A673 (cell line): ENCODE measurements at regions not wholly inside any gene's neighbourhood (a gene's known extent, or its start where the extent isn't known, plus 50 kb on each side); places are given as distances from the start of the nearest gene placed in this dataset.

Experiments
- BruUV-seq: library from RNA; stranded (reverse); fragments of 400-500 nt; replicated peaks from 2 replicates; lab custom pipeline; 2021; lab: Mats Ljungman, UMichigan
- CTCF ChIA-PET: fragments of 300-600 bp; sonication (Branson Sonifier 250); formaldehyde crosslinking; loops from one replicate; lab custom pipeline; 2022; ENCODE audit warnings: antibody characterized with exemption; lab: Charles Lee
- POLR2A ChIA-PET: fragments of 300-600 bp; sonication (Branson Sonifier 250); formaldehyde crosslinking; loops from one replicate; lab custom pipeline; 2022; ENCODE audit warnings: antibody characterized with exemption; ENCODE audit not compliant: low non-redundant PET; lab: Charles Lee
- DNase-seq: peaks from one replicate; pipeline ENCODE4 v3.0.0-alpha.2; 2015; ENCODE audit warnings: low spot score
- H3K27ac ChIP-seq: fragments of 200-600 bp; sonication (generic); 2 replicates; pipeline ENCODE4 v1.5.1; 2016; ENCODE audit warnings: mixed run types, low read depth, mild to moderate bottlenecking, mixed read lengths, antibody characterized with exemption, low read length; ENCODE audit not compliant: poor library complexity, severe bottlenecking
- H3K27me3 ChIP-seq: fragments of 200-600 bp; sonication (generic); replicated peaks from 2 replicates; pipeline ENCODE4 v1.6.1; 2017; ENCODE audit warnings: mixed run types, low read depth, mild to moderate bottlenecking, mixed read lengths, antibody characterized with exemption, low read length; ENCODE audit not compliant: insufficient read depth, poor library complexity
- H3K36me3 ChIP-seq: fragments of 200-600 bp; sonication (generic); 2 replicates; pipeline ENCODE4 v1.6.1; 2016; ENCODE audit warnings: mixed run types, mild to moderate bottlenecking, mixed read lengths, antibody characterized with exemption, low read length; ENCODE audit not compliant: insufficient read depth, poor library complexity, severe bottlenecking
- H3K4me1 ChIP-seq: fragments of 200-600 bp; sonication (generic); 2 replicates; pipeline ENCODE4 v1.6.1; 2017; ENCODE audit warnings: mixed run types, mild to moderate bottlenecking, mixed read lengths, antibody characterized with exemption, low read length; ENCODE audit not compliant: insufficient read depth, poor library complexity, severe bottlenecking
- H3K4me3 ChIP-seq: fragments of 200-600 bp; sonication (generic); 2 replicates; pipeline ENCODE4 v1.5.1; 2016; ENCODE audit warnings: low read depth, mixed run types, mild to moderate bottlenecking, mixed read lengths, low read length; ENCODE audit not compliant: poor library complexity, severe bottlenecking
- H3K9me3 ChIP-seq: fragments of 200-600 bp; sonication (generic); 2 replicates; pipeline ENCODE4 v1.6.1; 2016; ENCODE audit warnings: mixed run types, low read depth, mild to moderate bottlenecking, mixed read lengths, antibody characterized with exemption, low read length; ENCODE audit not compliant: poor library complexity, severe bottlenecking
- CTCF ChIP-seq: fragments of 300-800, 200-600 bp; sonication (generic); conservative IDR thresholded peaks from 2 replicates; pipeline ENCODE4 v1.5.1; 2017; ENCODE audit warnings: low read depth, mild to moderate bottlenecking, antibody characterized with exemption, low read length, moderate library complexity, mixed read lengths
- EZH2 ChIP-seq: fragments of 200-600 bp; sonication (generic); IDR thresholded peaks from 2 replicates; pipeline ENCODE4 v1.6.1; 2017; ENCODE audit warnings: borderline replicate concordance, low read depth, mild to moderate bottlenecking, mixed read lengths, antibody characterized with exemption, low read length; ENCODE audit not compliant: poor library complexity, severe bottlenecking
- intact Hi-C: fragments of 100-400 bp; cut with micrococcal nuclease; formaldehyde crosslinking; loops from one replicate; pipeline ENCODE4 v1.10.0; 2022; ENCODE audit not compliant: unreplicated experiment

- Histone ChIP-seq H3K36me3 (no peaks in the 10 kb centered on the region), H3K9me3 (no peaks in the 10 kb centered on the region), H3K4me1 (no peaks in the 10 kb centered on the region), H3K27ac (no peak overlapping the region), H3K27me3 (peaks cover 55% of the 10 kb centered on the region), H3K4me3 (no peak overlapping the region)
- DNase-seq, result no peak
- CTCF ChIA-PET, result no interaction called here
- TF ChIP-seq EZH2 (no peak), CTCF (no peak)
- intact Hi-C loops, result no loop called here
- no TSS peak for BruUV-seq
- POLR2A ChIA-PET, result no interaction called here
Observed at GRCh38 chr11:26790738-26791137, 68.9 kb upstream of the SLC5A12 start.

GRCh38 chr11:26792941-26793340 lies 71.1 kb upstream of the SLC5A12 start:
- CTCF ChIA-PET, result no interaction called here
- DNase-seq, result no peak
- BruUV-seq, result no TSS peak

GRCh38 chr11:26793487-26793886 lies 71.6 kb upstream of the SLC5A12 start:
- Histone ChIP-seq H3K4me3 (no peak overlapping the region), H3K4me1 (no peaks in the 10 kb centered on the region), H3K27ac (no peak overlapping the region), H3K9me3 (no peaks in the 10 kb centered on the region), H3K27me3 (peaks cover 74% of the 10 kb centered on the region), H3K36me3 (no peaks in the 10 kb centered on the region)
- intact Hi-C loops, result no loop called here
- no peak for DNase-seq
- ChIA-PET CTCF (no interaction called here), POLR2A (no interaction called here)
- no TSS peak for BruUV-seq
- TF ChIP-seq CTCF (no peak), EZH2 (no peak)

More at GRCh38 chr11:26792941-26793340, 71.1 kb upstream of the SLC5A12 start:
- POLR2A ChIA-PET, result no interaction called here
- Histone ChIP-seq H3K4me1 (no peaks in the 10 kb centered on the region), H3K9me3 (no peaks in the 10 kb centered on the region), H3K36me3 (no peaks in the 10 kb centered on the region), H3K27ac (no peak overlapping the region), H3K27me3 (peaks cover 70% of the 10 kb centered on the region), H3K4me3 (no peak overlapping the region)
- TF ChIP-seq CTCF, result no peak
- TF ChIP-seq EZH2, result no peak
- intact Hi-C loops, result no loop called here
